SK-N-MC (cell line): ENCODE measurements at regions not wholly inside any gene's neighbourhood (a gene's known extent, or its start where the extent isn't known, plus 50 kb on each side); places are given as distances from the start of the nearest gene placed in this dataset.

Experiments
- EZH2 ChIP-seq: fragments of 200-600 bp; sonication (generic); IDR thresholded peaks from one replicate; pipeline ENCODE4 v1.6.1; 2017; ENCODE audit warnings: antibody characterized with exemption
- FOXP2 ChIP-seq: optimal IDR thresholded peaks from 2 replicates; pipeline ENCODE3; 2011; ENCODE audit warnings: mild to moderate bottlenecking, moderate library complexity; ENCODE audit not compliant: insufficient read depth; ENCODE audit errors: extremely low read length, control extremely low read depth

DNA sequence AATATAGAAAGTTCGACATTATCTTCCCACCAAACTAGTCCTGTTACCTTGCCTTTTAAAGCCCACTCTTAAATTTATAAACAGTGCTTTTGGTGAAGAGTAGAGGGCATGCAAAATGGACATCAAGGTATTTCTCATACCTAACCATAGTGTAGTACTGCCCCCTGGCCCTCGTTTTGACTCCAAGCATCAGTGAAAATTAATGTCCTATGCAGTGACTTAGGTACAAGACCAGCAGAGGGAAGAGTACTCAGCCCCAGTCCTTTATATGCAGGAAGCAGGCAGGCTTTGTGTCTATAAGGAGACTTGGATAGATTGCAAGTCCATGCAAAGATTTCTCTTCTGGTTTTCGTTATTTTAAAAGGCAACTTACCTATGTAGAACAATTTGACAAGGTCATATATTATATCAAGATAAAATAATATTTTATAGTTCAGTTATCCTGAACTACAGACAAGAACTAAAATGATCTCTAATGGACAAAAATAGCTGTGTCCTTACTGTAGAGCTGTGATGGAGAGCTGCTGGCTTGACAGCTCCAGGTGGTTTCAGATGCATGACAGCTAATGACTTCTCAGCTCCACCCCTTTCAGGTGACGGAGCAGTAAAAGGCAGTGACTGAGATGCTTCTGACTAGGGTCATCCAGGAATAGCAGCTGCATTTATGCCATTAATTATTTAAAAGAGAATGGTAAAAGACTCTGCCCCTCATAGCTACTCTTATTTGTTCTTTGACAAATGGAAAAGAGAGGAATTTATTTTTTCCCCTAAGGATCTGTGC lies 646.1 kb downstream of the SQOR start:
- TF ChIP-seq FOXP2 (no peak), EZH2 (no peak)
